DOHH2 (cell line): ENCODE measurements at regions not wholly inside any gene's neighbourhood (a gene's known extent, or its start where the extent isn't known, plus 50 kb on each side); places are given as distances from the start of the nearest gene placed in this dataset.

Experiments
- CTCF ChIP-seq: fragments of 200-600 bp; sonication (generic); IDR thresholded peaks from one replicate; pipeline ENCODE4 v1.5.1; 2014; ENCODE audit warnings: antibody characterized with exemption, mild to moderate bottlenecking, low read depth, low read length; ENCODE audit not compliant: poor library complexity, severe bottlenecking
- EZH2phosphoT487 ChIP-seq: fragments of 200-600 bp; sonication (generic); IDR thresholded peaks from 2 replicates; pipeline ENCODE4 v1.6.1; 2017; ENCODE audit warnings: borderline replicate concordance, mild to moderate bottlenecking, antibody characterized with exemption, low read length, moderate library complexity, mixed read lengths

- TF ChIP-seq CTCF (no peak), EZH2phosphoT487 (no peak)
Measured at GRCh38 chr4:32847461-32847860, 2127.3 kb downstream of the PCDH7 start.
